HCT116 (cell line): ENCODE measurements at regions not wholly inside any gene's neighbourhood (a gene's known extent, or its start where the extent isn't known, plus 50 kb on each side); places are given as distances from the start of the nearest gene placed in this dataset.

Experiments
- ATAC-seq: fragments of 200-7000 bp; cut with Tn5 transposase; 2 replicates; pipeline ENCODE4 v1.9.1; 2020; ENCODE audit warnings: mild to moderate bottlenecking, moderate library complexity
- BruUV-seq: library from RNA; stranded (reverse); fragments of 400-500 nt; replicated peaks from 2 replicates; lab custom pipeline; 2021; lab: Mats Ljungman, UMichigan
- CTCF ChIA-PET: fragments of 300-600 bp; sonication (Branson Sonifier 250); formaldehyde crosslinking; loops from one replicate; lab custom pipeline; 2021; ENCODE audit warnings: antibody characterized with exemption; lab: Charles Lee
- POLR2A ChIA-PET: fragments of 300-600, 350-600 bp; sonication (Branson Sonifier 250); formaldehyde crosslinking; loops from one replicate; lab custom pipeline; 2021; ENCODE audit warnings: antibody characterized with exemption; lab: Charles Lee
- RAD21 ChIA-PET, 2 experiments: fragments of 300-600 bp; sonication (Branson Sonifier 250); formaldehyde crosslinking; loops; one replicate each; lab custom pipeline; 2023; ENCODE audit warnings: low total read pairs in 2 of 2; ENCODE audit not compliant: uncharacterized antibody in 2 of 2, unreplicated experiment in 2 of 2, low non-redundant PET in 1 of 2; lab: Charles Lee
- DNase-seq: peaks from one replicate; pipeline ENCODE4 v3.0.0-alpha.2; 2010; ENCODE audit warnings: low read depth, low spot score
- H2AFZ ChIP-seq: fragments of 200-600 bp; shearing (Covaris generic), sonication (generic); 2 replicates; pipeline ENCODE4 v1.6.1; 2017; ENCODE audit warnings: low read depth, mixed run types, mixed read lengths, antibody characterized with exemption, low read length; ENCODE audit not compliant: poor library complexity, severe bottlenecking
- H3K27ac ChIP-seq: 2 replicates; pipeline ENCODE4 v1.5.1; 2012; ENCODE audit warnings: low read depth, low read length
- H3K27me3 ChIP-seq: fragments of 200-600 bp; sonication (generic); 2 replicates; pipeline ENCODE4 v1.6.1; 2016; ENCODE audit warnings: mixed run types, low read length, mixed read lengths; ENCODE audit not compliant: insufficient read depth
- H3K36me3 ChIP-seq, 2 experiments: fragments of 200-500 bp in 1 of 2; fragments of 200-600 bp in 1 of 2; sonication (Bioruptor generic) in 1 of 2; sonication (generic) in 1 of 2; 2 replicates each; pipeline versions ENCODE4 v1.5.1 to v1.6.1; 2014 to 2016; ENCODE audit warnings: low read length in 2 of 2, inconsistent platforms in 1 of 2, mixed read lengths in 1 of 2, mixed run types in 1 of 2; ENCODE audit not compliant: insufficient read depth in 2 of 2, control insufficient read depth in 1 of 2
- H3K4me1 ChIP-seq, 2 experiments: fragments of 200-600 bp in 1 of 2; sonication (generic) in 1 of 2; 2 replicates each; pipeline versions ENCODE4 v1.5.1 to v1.6.1; 2012 to 2017; ENCODE audit warnings: low read length in 2 of 2, inconsistent platforms in 1 of 2, mild to moderate bottlenecking in 1 of 2, mixed read lengths in 1 of 2, mixed run types in 1 of 2, moderate library complexity in 1 of 2; ENCODE audit not compliant: insufficient read depth in 2 of 2, control insufficient read depth in 1 of 2
- H3K4me2 ChIP-seq: fragments of 200-600 bp; sonication (generic); 2 replicates; pipeline ENCODE4 v1.6.1; 2017; ENCODE audit warnings: mixed run types, low read length, mixed read lengths
- H3K4me3 ChIP-seq, 2 experiments: fragments of 200-600 bp in 1 of 2; sonication (generic) in 1 of 2; replicated peaks in 1 of 2; 2 replicates each; pipeline ENCODE4 v1.5.1; 2011 to 2016; ENCODE audit warnings: low read length in 2 of 2, control low read depth in 1 of 2, low read depth in 1 of 2, mild to moderate bottlenecking in 1 of 2, mixed read lengths in 1 of 2, mixed run types in 1 of 2
- H3K79me2 ChIP-seq: fragments of 200-600 bp; sonication (generic); 2 replicates; pipeline ENCODE4 v1.6.1; 2017; ENCODE audit warnings: mild to moderate bottlenecking, mixed run types, low read length, moderate library complexity, mixed read lengths; ENCODE audit not compliant: insufficient read depth
- H3K9ac ChIP-seq: fragments of 200-600 bp; sonication (generic); 2 replicates; pipeline ENCODE4 v1.6.1; 2016; ENCODE audit warnings: low read length, mixed read lengths
- H3K9me2 ChIP-seq: fragments of 200-600 bp; sonication (generic), shearing (Covaris generic); 2 replicates; pipeline ENCODE4 v1.6.1; 2017; ENCODE audit warnings: mixed run types, mild to moderate bottlenecking, moderate library complexity; ENCODE audit not compliant: insufficient read depth
- H3K9me3 ChIP-seq, 2 experiments: fragments of 200-500 bp in 1 of 2; fragments of 200-600 bp in 1 of 2; sonication (Bioruptor generic) in 1 of 2; sonication (generic) in 1 of 2; 2 replicates each; pipeline ENCODE4 v1.6.1; 2014 to 2017; ENCODE audit warnings: low read length in 2 of 2, mixed read lengths in 2 of 2, inconsistent platforms in 1 of 2, low read depth in 1 of 2, mild to moderate bottlenecking in 1 of 2, mixed run types in 1 of 2, moderate library complexity in 1 of 2; ENCODE audit not compliant: control insufficient read depth in 1 of 2, insufficient read depth in 1 of 2
- H4K20me1 ChIP-seq: fragments of 200-600 bp; sonication (generic), shearing (Covaris generic); 2 replicates; pipeline ENCODE4 v1.6.1; 2017; ENCODE audit warnings: mixed run types, mild to moderate bottlenecking, moderate library complexity; ENCODE audit not compliant: insufficient read depth
- CEBPB ChIP-seq: IDR thresholded peaks from 2 replicates; pipeline ENCODE4 v1.6.1; 2012; ENCODE audit warnings: low read depth
- ELF1 ChIP-seq: IDR thresholded peaks from 2 replicates; pipeline ENCODE4 v1.6.1; 2012; ENCODE audit warnings: low read depth, borderline replicate concordance
- EZH2phosphoT487 ChIP-seq: fragments of 200-600 bp; IDR thresholded peaks from 2 replicates; pipeline ENCODE4 v1.6.1; 2018; ENCODE audit warnings: antibody characterized with exemption, borderline replicate concordance
- POLR2A ChIP-seq: IDR thresholded peaks from 2 replicates; pipeline ENCODE4 v1.7.0; 2011; ENCODE audit warnings: borderline replicate concordance; ENCODE audit not compliant: insufficient read depth, insufficient read length; ENCODE audit errors: extremely low read depth
- RAD21 ChIP-seq: IDR thresholded peaks from 2 replicates; pipeline ENCODE4 v1.6.1; 2012; ENCODE audit warnings: low read depth, mild to moderate bottlenecking
- ZNF274 ChIP-seq: fragments of 200-500 bp; sonication (Bioruptor generic); IDR thresholded peaks from 2 replicates; pipeline ENCODE4 v1.6.1; 2014; ENCODE audit warnings: mild to moderate bottlenecking, low read depth, low read length, inconsistent platforms
- intact Hi-C: fragments of 100-400 bp; cut with micrococcal nuclease; formaldehyde crosslinking; loops from 2 replicates; pipeline ENCODE4 v1.10.0; 2022
- TF ChIP-seq, protein P1 (sequence below): IDR thresholded peaks from 2 replicates; pipeline ENCODE4 v1.6.1; 2011; ENCODE audit warnings: mild to moderate bottlenecking, low read length, moderate library complexity; ENCODE audit not compliant: insufficient replicate concordance; ENCODE audit errors: extremely low read depth
- TF ChIP-seq, protein P2 (sequence below): IDR thresholded peaks from 2 replicates; pipeline ENCODE4 v1.6.1; 2012; ENCODE audit warnings: low read depth

DNA sequence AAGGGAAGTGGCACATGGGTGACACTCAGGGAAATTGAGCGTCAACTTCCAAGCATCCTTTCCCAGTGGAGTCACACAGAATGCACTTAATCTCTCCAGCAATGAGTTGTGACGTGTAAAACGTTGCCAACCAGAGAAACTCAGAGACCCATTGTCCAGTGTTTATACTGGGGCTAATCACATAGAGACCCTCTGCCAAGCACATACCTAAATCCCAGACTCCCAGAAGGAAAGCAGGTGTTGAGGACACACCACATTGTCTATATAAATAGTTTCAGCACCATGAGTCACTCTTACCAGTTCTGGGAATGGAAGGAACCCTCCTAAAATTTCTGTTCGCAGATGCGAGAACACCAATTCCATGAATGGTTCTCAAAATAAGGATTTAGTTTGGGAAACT, 76.4 kb upstream of the BET1 start:
- ATAC-seq (no peak), DNase-seq (no peak)
- Histone ChIP-seq H3K4me1 (no peaks in the 10 kb centered on the region), H3K4me2 (no peak overlapping the region), H3K9me3 (no peaks in the 10 kb centered on the region), H3K9ac (no peak overlapping the region), H3K4me3 (no peak overlapping the region), H3K79me2 (no peaks in the 10 kb centered on the region), H4K20me1 (no peaks in the 10 kb centered on the region), H3K27ac (no peak overlapping the region), H3K9me2 (no peaks in the 10 kb centered on the region), H3K27me3 (peaks cover 13% of the 10 kb centered on the region; the same call in 1 of the 2 replicates), H3K36me3 (no peaks in the 10 kb centered on the region), H2AFZ (no peak overlapping the region)
- intact Hi-C loops = no loop called here
- TF ChIP-seq EZH2phosphoT487 (no peak), ELF1 (no peak), CEBPB (no peak), RAD21 (no peak), ZNF274 (no peak), POLR2A (no peak)
- TF ChIP-seq, protein P1, sequence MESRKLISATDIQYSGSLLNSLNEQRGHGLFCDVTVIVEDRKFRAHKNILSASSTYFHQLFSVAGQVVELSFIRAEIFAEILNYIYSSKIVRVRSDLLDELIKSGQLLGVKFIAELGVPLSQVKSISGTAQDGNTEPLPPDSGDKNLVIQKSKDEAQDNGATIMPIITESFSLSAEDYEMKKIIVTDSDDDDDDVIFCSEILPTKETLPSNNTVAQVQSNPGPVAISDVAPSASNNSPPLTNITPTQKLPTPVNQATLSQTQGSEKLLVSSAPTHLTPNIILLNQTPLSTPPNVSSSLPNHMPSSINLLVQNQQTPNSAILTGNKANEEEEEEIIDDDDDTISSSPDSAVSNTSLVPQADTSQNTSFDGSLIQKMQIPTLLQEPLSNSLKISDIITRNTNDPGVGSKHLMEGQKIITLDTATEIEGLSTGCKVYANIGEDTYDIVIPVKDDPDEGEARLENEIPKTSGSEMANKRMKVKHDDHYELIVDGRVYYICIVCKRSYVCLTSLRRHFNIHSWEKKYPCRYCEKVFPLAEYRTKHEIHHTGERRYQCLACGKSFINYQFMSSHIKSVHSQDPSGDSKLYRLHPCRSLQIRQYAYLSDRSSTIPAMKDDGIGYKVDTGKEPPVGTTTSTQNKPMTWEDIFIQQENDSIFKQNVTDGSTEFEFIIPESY = no peak
- TF ChIP-seq, protein P2, sequence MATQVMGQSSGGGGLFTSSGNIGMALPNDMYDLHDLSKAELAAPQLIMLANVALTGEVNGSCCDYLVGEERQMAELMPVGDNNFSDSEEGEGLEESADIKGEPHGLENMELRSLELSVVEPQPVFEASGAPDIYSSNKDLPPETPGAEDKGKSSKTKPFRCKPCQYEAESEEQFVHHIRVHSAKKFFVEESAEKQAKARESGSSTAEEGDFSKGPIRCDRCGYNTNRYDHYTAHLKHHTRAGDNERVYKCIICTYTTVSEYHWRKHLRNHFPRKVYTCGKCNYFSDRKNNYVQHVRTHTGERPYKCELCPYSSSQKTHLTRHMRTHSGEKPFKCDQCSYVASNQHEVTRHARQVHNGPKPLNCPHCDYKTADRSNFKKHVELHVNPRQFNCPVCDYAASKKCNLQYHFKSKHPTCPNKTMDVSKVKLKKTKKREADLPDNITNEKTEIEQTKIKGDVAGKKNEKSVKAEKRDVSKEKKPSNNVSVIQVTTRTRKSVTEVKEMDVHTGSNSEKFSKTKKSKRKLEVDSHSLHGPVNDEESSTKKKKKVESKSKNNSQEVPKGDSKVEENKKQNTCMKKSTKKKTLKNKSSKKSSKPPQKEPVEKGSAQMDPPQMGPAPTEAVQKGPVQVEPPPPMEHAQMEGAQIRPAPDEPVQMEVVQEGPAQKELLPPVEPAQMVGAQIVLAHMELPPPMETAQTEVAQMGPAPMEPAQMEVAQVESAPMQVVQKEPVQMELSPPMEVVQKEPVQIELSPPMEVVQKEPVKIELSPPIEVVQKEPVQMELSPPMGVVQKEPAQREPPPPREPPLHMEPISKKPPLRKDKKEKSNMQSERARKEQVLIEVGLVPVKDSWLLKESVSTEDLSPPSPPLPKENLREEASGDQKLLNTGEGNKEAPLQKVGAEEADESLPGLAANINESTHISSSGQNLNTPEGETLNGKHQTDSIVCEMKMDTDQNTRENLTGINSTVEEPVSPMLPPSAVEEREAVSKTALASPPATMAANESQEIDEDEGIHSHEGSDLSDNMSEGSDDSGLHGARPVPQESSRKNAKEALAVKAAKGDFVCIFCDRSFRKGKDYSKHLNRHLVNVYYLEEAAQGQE = no peak
- RAD21 ChIA-PET = no interaction called here
- CTCF ChIA-PET = no interaction called here
- no TSS peak for BruUV-seq
- POLR2A ChIA-PET = no interaction called here
